Left lobe of liver (tissue), 2 donors: ENCODE measurements at regions not wholly inside any gene's neighbourhood (a gene's known extent, or its start where the extent isn't known, plus 50 kb on each side); places are given as distances from the start of the nearest gene placed in this dataset.
"Not testable (repeated sequence)": the region's sequence is repeated elsewhere in the genome, so short reads cannot be mapped to it uniquely, and the experiment has no call there.

Experiments used
- ATAC-seq: fragments of 200-7000 bp; cut with Tn5 transposase; one replicate; pipeline ENCODE4 v1.9.1; 2020; ENCODE audit warnings: mild to moderate bottlenecking, moderate library complexity
- DNase-seq: peaks from one replicate; pipeline ENCODE4 v3.0.0-alpha.2; 2020; ENCODE audit warnings: low spot score
- donor health status: DM: no; HTN: no; CAD: no; lungs with moderate emphysema.
- donor health status: DM: no; HTN: yes; CAD: no.

- no peak for DNase-seq
- ATAC-seq, result no peak
Observed at GRCh38 chr10:29829776-29830175, 195.0 kb upstream of the SVIL start.

- no peak for ATAC-seq
- DNase-seq, result no peak
Observed at GRCh38 chr10:29828956-29829355, 194.2 kb upstream of the SVIL start.

- ATAC-seq (no peak), DNase-seq (no peak)
Observed at GRCh38 chr10:29828440-29828894, 193.7 kb upstream of the SVIL start.

GRCh38 chr10:29827512-29827911, 192.7 kb upstream of the SVIL start:
- no peak for DNase-seq
- ATAC-seq, result no peak

- no peak for ATAC-seq
- no peak for DNase-seq
Observed at GRCh38 chr10:29826801-29827450, 192.2 kb upstream of the SVIL start.

GRCh38 chr10:29826221-29826620, 191.4 kb upstream of the SVIL start:
- DNase-seq, result no peak

GRCh38 chr10:29823553-29824080, 188.8 kb upstream of the SVIL start:
- no peak for DNase-seq
- no peak for ATAC-seq

More at GRCh38 chr10:29826221-29826620, 191.4 kb upstream of the SVIL start:
- ATAC-seq, result no peak

- DNase-seq (no peak), ATAC-seq (no peak)
Observed at GRCh38 chr10:29820890-29821461, 186.2 kb upstream of the SVIL start.

GRCh38 chr10:29816801-29817558, 182.2 kb upstream of the SVIL start:
- ATAC-seq (no peak), DNase-seq (no peak)

GRCh38 chr10:29815572-29815971, 180.8 kb upstream of the SVIL start:
- DNase-seq (no peak), ATAC-seq (no peak)

- ATAC-seq, result peak; percentile 79
- no peak for DNase-seq
Observed at GRCh38 chr10:29811751-29812427, 177.1 kb upstream of the SVIL start.

- no peak for DNase-seq
Observed at GRCh38 chr10:29810816-29811215, 176.0 kb upstream of the SVIL start.

GRCh38 chr10:29810231-29810630, 175.5 kb upstream of the SVIL start:
- ATAC-seq, result not testable (repeated sequence)

More at GRCh38 chr10:29810816-29811215, 176.0 kb upstream of the SVIL start:
- ATAC-seq, result no peak

GRCh38 chr10:29809383-29809782, 174.6 kb upstream of the SVIL start:
- ATAC-seq (no peak), DNase-seq (no peak)

More at GRCh38 chr10:29810231-29810630, 175.5 kb upstream of the SVIL start:
- DNase-seq, result not testable (repeated sequence)

GRCh38 chr10:29807163-29807806, 172.5 kb upstream of the SVIL start:
- ATAC-seq, result no peak

GRCh38 chr10:29806350-29806788, 171.6 kb upstream of the SVIL start:
- ATAC-seq (peak; percentile 58), DNase-seq (no peak)

More at GRCh38 chr10:29807163-29807806, 172.5 kb upstream of the SVIL start:
- DNase-seq, result no peak

- DNase-seq (no peak), ATAC-seq (peak; percentile 70)
Observed at GRCh38 chr10:29805134-29805723, 170.5 kb upstream of the SVIL start.

GRCh38 chr10:29804025-29804852, 169.5 kb upstream of the SVIL start:
- ATAC-seq (peak; percentile 27), DNase-seq (no peak)

- DNase-seq (no peak), ATAC-seq (no peak)
Observed at GRCh38 chr10:29802171-29802570, 167.4 kb upstream of the SVIL start.
